T-cell (primary cell): ENCODE measurements at regions not wholly inside any gene's neighbourhood (a gene's known extent, or its start where the extent isn't known, plus 50 kb on each side); places are given as distances from the start of the nearest gene placed in this dataset.
"Not testable (repeated sequence)": the region's sequence is repeated elsewhere in the genome, so short reads cannot be mapped to it uniquely, and the experiment has no call there.

Source experiments
- ATAC-seq, 4 experiments: fragments of 200-7000 bp in 3 of 4; fragments of 150-1000 bp in 1 of 4; cut with Tn5 transposase; replicated peaks in 1 of 4; 1 replicate in 3 of 4; 2 replicates in 1 of 4; pipeline ENCODE4 v1.10.0; 2021; ENCODE audit warnings: moderate library complexity in 3 of 4, mild to moderate bottlenecking in 2 of 4, moderate number of reproducible peaks in 1 of 4
- CTCF ChIA-PET, 2 donors: fragments of 300-600 bp; sonication (Branson Sonifier 250); formaldehyde crosslinking; loops; one replicate each; lab custom pipeline; 2022; ENCODE audit warnings: antibody characterized with exemption in 2 of 2; lab: Charles Lee
- POLR2A ChIA-PET, 2 donors: fragments of 300-600 bp; sonication (Branson Sonifier 250); formaldehyde crosslinking; loops; one replicate each; lab custom pipeline; 2022; ENCODE audit warnings: antibody characterized with exemption in 2 of 2; lab: Charles Lee
- DNase-seq, 35 experiments: peaks; one replicate each; pipeline versions ENCODE4 v3.0.0 to v3.0.0-alpha.2; 2013 to 2023
- H3K27ac ChIP-seq: one replicate; pipeline ENCODE4 v1.5.1; 2013; ENCODE audit warnings: low read length
- H3K27me3 ChIP-seq, 2 experiments: replicated peaks in 1 of 2; 1 replicate in 1 of 2; 2 replicates in 1 of 2; pipeline versions ENCODE4 v1.6.1 to v1.7.0; 2013; ENCODE audit warnings: low read length in 1 of 2, mixed read lengths in 1 of 2; ENCODE audit not compliant: control insufficient read depth in 2 of 2, insufficient read depth in 2 of 2; ENCODE audit errors: extremely low read depth in 1 of 2
- H3K36me3 ChIP-seq, 2 donors: 1 replicate in 1 of 2; 2 replicates in 1 of 2; pipeline versions ENCODE4 v1.6.1 to v1.7.0; 2013; ENCODE audit warnings: low read length in 1 of 2; ENCODE audit not compliant: control insufficient read depth in 2 of 2, insufficient read depth in 1 of 2; ENCODE audit errors: extremely low read depth in 1 of 2
- H3K4me1 ChIP-seq, 2 experiments: 1 replicate in 1 of 2; 2 replicates in 1 of 2; pipeline versions ENCODE4 v1.6.1 to v1.7.0; 2013; ENCODE audit warnings: low read length in 2 of 2, mixed read lengths in 1 of 2; ENCODE audit not compliant: insufficient read depth in 2 of 2, control insufficient read depth in 1 of 2; ENCODE audit errors: extremely low read depth in 1 of 2
- H3K4me3 ChIP-seq, 2 donors: 1 replicate in 1 of 2; 2 replicates in 1 of 2; pipeline versions ENCODE4 v1.5.1 to v1.7.0; 2013; ENCODE audit warnings: mild to moderate bottlenecking in 2 of 2, low read length in 1 of 2, moderate library complexity in 1 of 2; ENCODE audit not compliant: control insufficient read depth in 1 of 2; ENCODE audit errors: extremely low read depth in 1 of 2
- H3K9me3 ChIP-seq: 2 replicates; pipeline ENCODE4 v1.7.0; 2013
- H3K27ac Mint-ChIP-seq, 2 donors: one replicate each; pipeline ENCODE4 v1.8.0; 2020 to 2021; ENCODE audit warnings: mild to moderate bottlenecking in 2 of 2, mixed read lengths in 2 of 2
- H3K27me3 Mint-ChIP-seq, 2 donors: one replicate each; pipeline ENCODE4 v1.8.0; 2021 to 2022; ENCODE audit warnings: mixed read lengths in 2 of 2
- H3K36me3 Mint-ChIP-seq: one replicate; pipeline ENCODE4 v1.8.0; 2021; ENCODE audit warnings: mixed read lengths
- H3K4me1 Mint-ChIP-seq, 3 donors: one replicate each; pipeline ENCODE4 v1.8.0; 2020 to 2022; ENCODE audit warnings: mixed read lengths in 3 of 3, mild to moderate bottlenecking in 1 of 3
- H3K4me3 Mint-ChIP-seq, 3 donors: one replicate each; pipeline ENCODE4 v1.8.0; 2020 to 2022; ENCODE audit warnings: mild to moderate bottlenecking in 3 of 3, mixed read lengths in 3 of 3, moderate library complexity in 3 of 3
- H3K9me3 Mint-ChIP-seq, 3 donors: one replicate each; pipeline ENCODE4 v1.8.0; 2020 to 2022; ENCODE audit warnings: mixed read lengths in 3 of 3
- WGBS: methylation state at CpG from one replicate; pipeline ENCODE4 v1.1.5; 2013; ENCODE audit warnings: missing lambda C conversion rate; ENCODE audit not compliant: insufficient coverage; 5-methylcytosine and 5-hydroxymethylcytosine counted together

DNA sequence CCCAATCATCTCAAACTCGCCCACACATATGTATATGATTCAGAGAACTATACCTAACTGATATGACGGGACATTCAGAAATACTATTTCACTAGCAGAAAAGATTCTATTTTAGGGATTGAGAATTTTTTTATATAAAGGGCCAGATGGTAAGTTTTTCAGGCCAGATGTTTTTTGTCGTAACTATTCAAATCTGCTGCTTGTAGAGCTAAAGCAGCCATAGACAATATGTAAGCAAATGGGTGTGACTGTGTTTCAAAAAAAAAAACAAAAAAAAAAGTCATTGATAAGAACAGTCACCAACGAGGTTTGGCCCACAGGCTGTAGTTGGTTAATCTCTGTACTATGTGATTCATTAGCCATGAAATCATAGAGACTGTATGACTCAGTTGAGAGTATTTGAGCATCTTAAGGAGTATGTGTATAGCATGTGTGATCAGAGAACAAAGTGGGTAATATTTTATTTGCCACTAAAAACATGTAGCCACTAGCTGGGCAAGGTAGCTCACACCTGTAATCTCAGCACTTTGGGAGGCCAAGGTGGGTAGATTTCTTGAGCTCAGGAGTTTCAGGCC, 2724.7 kb downstream of the PCDH9 start:
- Histone ChIP-seq H3K27me3 (no peaks in the 10 kb centered on the region), H3K4me1 (no peaks in the 10 kb centered on the region), H3K36me3 (no peaks in the 10 kb centered on the region), H3K9me3 (no peaks in the 10 kb centered on the region), H3K27ac (no peak overlapping the region), H3K4me3 (no peak overlapping the region)
- Mint-ChIP-seq H3K27me3 (no peaks in the 10 kb centered on the region), H3K9me3 (peaks cover 7 to 29% (median 10%) of the 10 kb centered on the region in 3 donors), H3K36me3 (no peaks in the 10 kb centered on the region), H3K4me3 (no peak overlapping the region), H3K27ac (no peak overlapping the region), H3K4me1 (no peaks in the 10 kb centered on the region)
- 78% methylated on average over 2 of the region's 4 CpGs for WGBS
- ATAC-seq (no peak), DNase-seq (no peak)
- ChIA-PET POLR2A (no interaction called here), CTCF (no interaction called here)

DNA sequence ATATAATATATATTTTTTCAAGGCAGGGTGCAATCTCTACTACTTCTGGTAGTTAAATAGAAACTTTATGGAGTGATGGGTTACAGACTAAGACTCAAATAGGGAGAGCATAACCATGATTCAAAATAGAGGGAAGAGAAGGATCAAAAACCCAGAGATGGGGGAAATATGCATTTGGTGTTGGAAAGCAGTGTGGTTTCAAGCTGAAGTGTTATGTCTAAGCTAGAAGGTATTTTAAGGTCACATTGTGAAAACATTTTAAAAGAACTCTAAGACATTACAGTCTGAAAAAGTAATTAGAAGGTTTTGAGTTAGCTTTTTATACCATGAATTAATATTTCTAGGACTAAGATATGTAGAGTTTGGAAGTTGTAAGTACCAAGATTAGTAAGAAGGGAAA, 2741.4 kb downstream of the PCDH9 start:
- Mint-ChIP-seq H3K4me3 (no peak overlapping the region), H3K36me3 (no peaks in the 10 kb centered on the region), H3K9me3 (peaks cover 2 to 17% (median 15%) of the 10 kb centered on the region in 3 donors), H3K4me1 (no peaks in the 10 kb centered on the region), H3K27ac (no peak overlapping the region), H3K27me3 (no peaks in the 10 kb centered on the region)
- no peak overlapping the region for H3K4me3 ChIP-seq
- ATAC-seq (no peak), DNase-seq (no peak)
- CTCF ChIA-PET = no interaction called here
- no peaks in the 10 kb centered on the region for H3K4me1 ChIP-seq
- H3K27ac ChIP-seq = no peak overlapping the region
- POLR2A ChIA-PET = no interaction called here
- no peaks in the 10 kb centered on the region for H3K36me3 ChIP-seq
- H3K9me3 ChIP-seq = no peaks in the 10 kb centered on the region
- no peaks in the 10 kb centered on the region for H3K27me3 ChIP-seq

DNA sequence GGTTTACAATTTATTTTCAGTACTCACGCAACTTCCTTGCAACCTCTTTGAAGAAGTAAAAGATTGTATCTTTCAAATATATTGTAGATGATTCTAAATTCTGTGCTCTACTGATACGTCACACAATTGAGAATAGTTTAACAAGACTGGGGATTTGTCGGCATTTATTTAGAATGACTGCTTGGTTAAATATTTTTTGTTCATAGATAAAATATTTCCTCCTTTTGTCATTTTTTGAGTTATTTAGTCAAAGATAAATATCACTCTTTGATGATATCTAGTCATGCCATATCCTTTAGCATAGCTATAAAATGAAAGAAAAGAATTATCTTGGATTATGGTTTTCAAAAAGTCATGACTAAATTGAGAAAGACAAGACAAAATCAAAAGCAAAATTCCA, 2747.8 kb downstream of the PCDH9 start:
- Histone ChIP-seq H3K9me3 (no peaks in the 10 kb centered on the region), H3K27ac (no peak overlapping the region), H3K27me3 (no peaks in the 10 kb centered on the region), H3K36me3 (no peaks in the 10 kb centered on the region), H3K4me3 (no peak overlapping the region), H3K4me1 (no peaks in the 10 kb centered on the region)
- ATAC-seq = no peak
- Mint-ChIP-seq H3K36me3 (no peaks in the 10 kb centered on the region), H3K27me3 (no peaks in the 10 kb centered on the region), H3K9me3 (peaks cover 5 to 11% (median 8%) of the 10 kb centered on the region in 3 donors), H3K27ac (no peak overlapping the region), H3K4me1 (no peaks in the 10 kb centered on the region), H3K4me3 (no peak overlapping the region)
- no CpG with 5 or more reads among the region's 3 CpGs for WGBS
- POLR2A ChIA-PET = no interaction called here
- no peak for DNase-seq
- CTCF ChIA-PET = no interaction called here

DNA sequence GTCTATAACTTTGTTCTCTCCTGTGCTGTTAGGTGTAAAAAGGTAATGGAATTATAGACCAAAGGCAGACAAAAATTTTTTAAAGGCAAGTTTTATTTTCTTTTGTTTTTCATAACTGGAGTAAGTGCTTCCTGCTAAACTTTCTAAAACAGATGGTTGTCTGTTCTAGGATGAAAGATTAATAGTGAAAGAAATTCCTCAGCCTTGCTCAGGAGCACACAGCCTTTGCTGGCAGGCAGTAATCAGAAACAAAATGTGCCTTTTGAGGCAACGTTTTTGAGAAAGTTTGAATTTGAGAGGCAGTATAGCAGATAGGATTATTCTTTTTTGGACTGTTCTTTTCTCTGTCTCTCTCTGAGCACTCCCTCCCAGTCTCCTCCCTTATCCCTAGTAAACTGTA, 2749.5 kb downstream of the PCDH9 start:
- H3K9me3 Mint-ChIP-seq = peaks cover 8 to 20% (median 12%) of the 10 kb centered on the region in 3 donors
- CTCF ChIA-PET = no interaction called here
- no peak overlapping the region for H3K4me3 ChIP-seq
- no CpG with 5 or more reads among the region's 1 CpG for WGBS
- H3K4me3 Mint-ChIP-seq = no peak overlapping the region
- ATAC-seq = no peak
- H3K36me3 ChIP-seq = no peaks in the 10 kb centered on the region
- H3K4me1 Mint-ChIP-seq = no peaks in the 10 kb centered on the region
- no peaks in the 10 kb centered on the region for H3K27me3 ChIP-seq
- H3K27me3 Mint-ChIP-seq = no peaks in the 10 kb centered on the region
- no peak overlapping the region for H3K27ac ChIP-seq
- POLR2A ChIA-PET = no interaction called here
- H3K27ac Mint-ChIP-seq = no peak overlapping the region
- no peaks in the 10 kb centered on the region for H3K4me1 ChIP-seq
- no peaks in the 10 kb centered on the region for H3K36me3 Mint-ChIP-seq
- H3K9me3 ChIP-seq = no peaks in the 10 kb centered on the region
- DNase-seq = no peak

DNA sequence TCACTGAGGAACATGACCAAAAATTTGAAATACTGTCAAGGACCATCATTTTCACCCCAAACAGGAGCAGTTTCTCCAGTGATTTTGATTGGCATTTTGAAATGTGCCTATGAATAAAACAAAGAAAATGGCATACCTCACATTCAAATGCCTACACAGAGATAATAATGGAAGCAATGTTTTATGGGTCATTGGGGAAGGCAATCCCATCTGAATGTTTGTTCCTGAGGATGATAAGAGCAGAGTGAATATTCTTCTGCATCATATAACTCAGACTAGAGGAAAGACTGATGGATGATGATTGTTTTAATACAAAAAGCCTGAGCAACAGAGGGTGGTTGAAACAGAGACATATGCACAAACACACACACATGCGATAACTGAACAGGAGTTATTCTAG, 2749.9 kb downstream of the PCDH9 start:
- Mint-ChIP-seq H3K36me3 (no peaks in the 10 kb centered on the region), H3K4me1 (no peaks in the 10 kb centered on the region), H3K27ac (no peak overlapping the region), H3K27me3 (no peaks in the 10 kb centered on the region), H3K9me3 (peaks cover 8 to 22% (median 12%) of the 10 kb centered on the region in 3 donors), H3K4me3 (no peak overlapping the region)
- CTCF ChIA-PET = no interaction called here
- DNase-seq (no peak), ATAC-seq (no peak)
- WGBS = no CpG with 5 or more reads among the region's 1 CpG
- H3K36me3 ChIP-seq = no peaks in the 10 kb centered on the region
- H3K27me3 ChIP-seq = no peaks in the 10 kb centered on the region
- H3K4me1 ChIP-seq = no peaks in the 10 kb centered on the region
- H3K9me3 ChIP-seq = no peaks in the 10 kb centered on the region
- no peak overlapping the region for H3K4me3 ChIP-seq
- H3K27ac ChIP-seq = no peak overlapping the region
- POLR2A ChIA-PET = no interaction called here

DNA sequence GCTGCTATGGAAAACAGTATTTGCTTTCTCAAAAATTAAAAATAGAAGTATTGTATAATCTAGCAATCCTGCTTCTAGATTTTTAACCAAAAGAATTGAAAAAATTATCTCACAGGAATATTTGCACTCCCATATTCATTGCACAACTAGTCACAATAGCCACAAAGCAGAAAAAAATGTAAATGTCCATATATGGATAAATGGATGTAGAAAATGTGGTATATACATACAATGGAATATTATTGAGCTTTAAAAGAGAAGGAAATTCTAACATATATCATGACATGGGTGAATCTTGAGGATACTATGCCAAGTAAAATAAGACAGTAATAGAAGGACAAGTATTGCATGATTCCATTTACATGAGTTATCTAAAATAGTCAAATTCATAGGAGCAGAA, 2753.0 kb downstream of the PCDH9 start:
- Mint-ChIP-seq H3K4me1 (no peaks in the 10 kb centered on the region), H3K27me3 (no peaks in the 10 kb centered on the region), H3K36me3 (no peaks in the 10 kb centered on the region), H3K4me3 (no peak overlapping the region), H3K27ac (no peak overlapping the region), H3K9me3 (peaks cover 8 to 16% (median 12%) of the 10 kb centered on the region in 3 donors)
- H3K36me3 ChIP-seq = no peaks in the 10 kb centered on the region
- H3K9me3 ChIP-seq = no peaks in the 10 kb centered on the region
- H3K27ac ChIP-seq = no peak overlapping the region
- H3K4me3 ChIP-seq = no peak overlapping the region
- H3K4me1 ChIP-seq = no peaks in the 10 kb centered on the region
- no peaks in the 10 kb centered on the region for H3K27me3 ChIP-seq
- ATAC-seq (no peak), DNase-seq (no peak)
- CTCF ChIA-PET = no interaction called here
- POLR2A ChIA-PET = no interaction called here

DNA sequence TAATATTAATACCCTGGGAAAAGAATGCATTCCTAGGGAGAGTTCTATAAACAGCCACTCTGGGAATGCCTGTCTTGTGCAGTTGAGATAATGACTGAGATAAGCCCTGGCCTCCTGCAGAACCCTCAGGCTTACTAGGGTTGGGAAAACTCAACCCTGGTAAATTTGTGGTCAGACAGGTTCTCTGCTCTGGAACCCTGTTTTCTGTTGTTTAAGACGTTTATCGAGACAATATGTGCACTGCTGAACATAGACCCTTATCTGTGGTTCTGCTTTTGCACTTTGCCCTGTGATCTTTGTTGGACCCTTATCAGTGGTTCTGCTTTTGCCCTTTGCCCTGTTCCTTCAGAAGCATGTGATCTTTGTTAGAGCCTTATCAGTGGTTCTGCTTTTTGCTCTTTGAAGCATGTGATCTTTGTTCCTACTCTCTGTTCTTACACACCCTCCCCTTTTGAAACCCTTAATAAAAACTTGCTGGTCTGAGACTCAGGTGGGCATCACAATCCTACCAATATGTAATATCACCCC, 2754.0 kb downstream of the PCDH9 start:
- H3K4me3 ChIP-seq, H3K4me1 Mint-ChIP-seq, H3K27me3 Mint-ChIP-seq, H3K27ac Mint-ChIP-seq, ATAC-seq, DNase-seq, H3K9me3 ChIP-seq, H3K36me3 Mint-ChIP-seq, CTCF ChIA-PET, H3K36me3 ChIP-seq, POLR2A ChIA-PET, H3K4me3 Mint-ChIP-seq, H3K27ac ChIP-seq, H3K27me3 ChIP-seq, H3K4me1 ChIP-seq: not testable (repeated sequence)
- WGBS = 83% methylated on average over 2 of the region's 2 CpGs
- peaks cover 3 to 16% (median 8%) of the 10 kb centered on the region in 3 donors for H3K9me3 Mint-ChIP-seq
